ENCODE measurements at regions not wholly inside any gene's neighbourhood (a gene's known extent, or its start where the extent isn't known, plus 50 kb on each side); places are given as distances from the start of the nearest gene placed in this dataset.
"Not testable (repeated sequence)": the region's sequence is repeated elsewhere in the genome, so short reads cannot be mapped to it uniquely, and the experiment has no call there.

DNA sequence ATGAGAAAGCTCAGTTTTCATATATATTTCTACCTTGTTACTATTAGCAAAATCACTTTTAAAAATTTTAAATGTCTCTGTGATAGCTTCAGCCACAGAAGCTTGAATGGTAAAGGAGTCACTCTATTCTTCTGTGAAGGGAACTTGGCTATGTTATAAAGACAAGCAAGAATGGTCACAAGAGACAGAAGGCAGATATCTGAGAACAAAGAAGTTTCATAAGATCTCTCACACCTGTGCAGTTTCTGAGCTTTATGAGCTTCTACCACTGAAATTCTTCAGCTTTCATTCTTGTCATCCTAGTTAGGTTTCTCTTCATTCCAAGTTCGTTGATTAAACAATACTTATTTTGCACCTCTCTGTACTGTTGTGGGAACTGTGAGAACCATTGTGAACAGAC is 853.4 kb downstream of the IGSF11 start:
- DNase-seq (ENCODE audit: low read depth): no peak
- in situ Hi-C loops (cut with HindIII; ENCODE audit: low pct_unique_long_range_greater_than_20kb, low sequenced_read_pairs): no loop called here

DNA sequence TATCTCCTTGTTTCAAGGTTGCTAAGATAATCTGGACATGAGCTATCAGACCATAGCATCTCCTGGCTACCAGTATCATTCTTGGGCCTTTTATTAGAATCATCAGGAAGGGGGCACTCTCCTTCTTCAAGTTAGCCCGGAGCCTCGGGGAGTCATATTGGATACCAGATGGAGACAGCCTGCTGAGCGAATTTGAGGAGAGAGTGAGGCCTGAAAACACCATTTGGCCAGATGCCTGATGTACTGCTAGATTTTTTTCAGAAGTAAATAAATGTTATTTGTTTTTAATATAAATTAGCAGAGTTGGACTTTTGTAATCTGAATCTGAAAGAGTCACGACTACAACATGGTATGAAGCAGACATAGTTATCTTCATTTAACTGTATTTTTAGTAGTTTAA is 848.6 kb downstream of the IGSF11 start:
- no peak for DNase-seq (ENCODE audit: low read depth)
- in situ Hi-C loops (cut with HindIII; ENCODE audit: low pct_unique_long_range_greater_than_20kb, low sequenced_read_pairs): no loop called here

DNA sequence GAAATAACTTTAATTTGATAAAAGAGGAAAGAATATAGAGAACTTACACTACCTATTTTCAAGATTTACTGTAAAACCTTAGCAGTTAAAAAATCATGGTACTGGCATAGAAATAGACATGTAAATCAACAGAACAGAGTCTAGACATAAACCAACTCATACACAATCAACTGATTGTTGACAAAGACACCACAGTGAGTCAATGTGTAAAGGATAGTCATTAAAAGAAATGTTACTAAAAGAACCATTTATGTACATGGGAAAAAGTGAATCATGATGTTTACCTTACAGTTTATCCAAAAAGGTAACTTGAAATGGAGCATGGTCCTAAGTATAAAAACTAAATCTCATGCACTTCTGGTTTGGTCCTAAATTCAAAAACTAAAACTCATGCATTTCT is 847.4 kb downstream of the IGSF11 start:
- in situ Hi-C loops (cut with HindIII; ENCODE audit: low pct_unique_long_range_greater_than_20kb, low sequenced_read_pairs): no loop called here
- DNase-seq (ENCODE audit: low read depth): no peak

DNA sequence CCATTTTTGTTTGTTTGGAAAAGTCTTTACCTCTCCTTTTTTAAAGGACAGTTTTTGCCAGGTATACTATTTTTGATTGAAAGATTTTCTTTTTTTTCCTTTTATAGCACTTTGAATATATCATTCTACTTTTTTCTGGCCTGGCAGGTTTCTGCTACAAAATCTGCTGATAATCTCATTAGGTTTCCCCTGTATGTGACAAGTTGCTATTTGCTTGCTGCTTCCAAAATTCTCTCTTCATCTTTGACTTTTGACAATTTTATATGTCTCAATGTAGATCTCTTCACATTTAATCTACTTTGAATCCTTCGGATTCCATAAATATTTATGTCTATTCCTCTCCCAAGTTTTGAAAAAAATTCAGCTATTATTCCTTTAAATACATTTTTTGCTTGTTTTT is 838.5 kb downstream of the IGSF11 start:
- no peak for DNase-seq (ENCODE audit: low read depth)
- in situ Hi-C loops (cut with HindIII; ENCODE audit: low pct_unique_long_range_greater_than_20kb, low sequenced_read_pairs): no loop called here

DNA sequence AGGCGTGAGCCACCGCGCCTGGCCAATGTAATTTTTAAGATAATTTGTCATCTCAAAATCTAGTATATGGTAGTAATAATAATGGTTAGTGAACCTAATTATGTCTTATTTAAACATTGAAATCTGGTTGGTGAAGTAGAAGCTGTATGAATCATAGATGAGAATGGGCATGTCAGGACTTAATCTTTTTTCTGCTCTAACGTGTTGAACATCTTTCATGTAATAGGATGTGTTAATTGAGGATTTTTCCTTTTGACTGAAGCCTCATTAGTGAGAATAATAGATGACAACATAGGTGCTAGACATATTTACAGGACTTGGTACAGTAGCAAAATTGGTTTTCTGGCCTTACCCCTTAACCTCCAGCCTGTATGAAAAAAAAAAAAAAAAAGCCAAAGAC is 835.6 kb downstream of the IGSF11 start:
- DNase-seq (ENCODE audit: low read depth): no peak

DNA sequence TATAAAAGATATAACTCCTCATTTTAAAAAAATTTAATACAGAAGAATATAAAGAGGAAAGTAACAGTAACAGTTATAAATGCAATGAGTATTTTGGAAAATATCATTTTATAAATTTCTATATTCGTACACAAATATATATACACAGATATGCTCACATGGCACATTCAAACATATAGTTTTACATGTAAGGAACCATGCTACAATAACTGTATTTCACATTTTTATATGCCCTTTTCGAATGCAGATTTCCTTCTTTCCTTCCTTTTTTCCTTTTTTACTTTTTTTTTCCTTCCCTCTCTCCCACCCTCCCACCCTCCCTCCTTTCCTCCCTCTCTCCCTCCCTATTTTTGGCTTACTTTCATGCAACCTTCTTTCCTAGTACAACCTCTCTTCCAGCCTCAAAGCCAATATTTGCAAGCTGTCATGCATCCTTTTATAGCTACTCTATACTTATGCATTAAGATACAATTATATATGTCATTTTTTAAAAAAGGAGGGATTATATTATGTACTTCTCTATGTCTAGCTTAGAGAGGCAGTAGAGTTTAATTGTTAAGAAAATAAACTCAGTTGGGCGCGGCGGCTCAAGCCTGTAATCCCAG is 830.5 kb downstream of the IGSF11 start:
- DNase-seq (ENCODE audit: low read depth): no peak
- in situ Hi-C loops (cut with HindIII; ENCODE audit: low pct_unique_long_range_greater_than_20kb, low sequenced_read_pairs): no loop called here

More for the DNA sequence above, 835.6 kb downstream of the IGSF11 start:
- in situ Hi-C loops (cut with HindIII; ENCODE audit: low pct_unique_long_range_greater_than_20kb, low sequenced_read_pairs): no loop called here

DNA sequence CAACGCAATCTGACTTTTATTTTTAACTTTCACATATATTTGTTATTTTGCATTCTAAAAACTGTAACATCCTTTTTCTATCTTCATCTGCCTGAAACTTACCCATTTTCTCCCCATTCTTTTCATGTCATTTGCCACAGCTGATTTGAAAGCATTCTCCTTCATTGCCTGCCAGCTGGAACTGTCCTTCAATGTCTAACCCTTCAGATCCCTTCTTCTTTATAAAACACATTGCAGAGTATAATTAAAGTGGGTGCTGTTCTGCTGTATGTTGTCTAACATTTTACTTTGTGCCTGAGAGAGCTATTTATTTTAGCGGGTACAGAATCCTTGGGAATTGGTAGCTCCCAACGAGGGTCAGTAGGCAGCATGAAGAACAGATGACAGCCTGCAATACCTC is 827.4 kb downstream of the IGSF11 start:
- no peak for DNase-seq (ENCODE audit: low read depth)
- in situ Hi-C loops (cut with HindIII; ENCODE audit: low pct_unique_long_range_greater_than_20kb, low sequenced_read_pairs): no loop called here

DNA sequence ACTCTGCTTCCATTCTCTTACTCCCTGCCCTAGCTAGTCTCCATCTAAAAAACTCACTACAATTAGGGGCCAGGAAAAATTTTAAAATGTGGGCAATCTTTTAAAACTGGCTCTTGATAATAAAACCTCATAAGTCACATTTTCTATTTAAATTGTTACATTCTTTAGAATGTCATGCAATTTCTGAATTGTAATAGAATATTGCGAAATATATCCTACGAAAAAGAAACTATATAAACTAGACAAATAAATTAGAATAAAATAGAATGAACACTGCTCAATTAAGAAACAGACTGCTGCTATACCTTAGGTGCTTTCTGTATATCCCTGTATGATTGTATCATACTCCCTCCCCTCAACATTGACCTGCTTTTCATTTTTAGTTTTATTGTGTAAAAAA is 826.0 kb downstream of the IGSF11 start:
- no peak for DNase-seq (ENCODE audit: low read depth)
- in situ Hi-C loops (cut with HindIII; ENCODE audit: low pct_unique_long_range_greater_than_20kb, low sequenced_read_pairs): no loop called here

DNA sequence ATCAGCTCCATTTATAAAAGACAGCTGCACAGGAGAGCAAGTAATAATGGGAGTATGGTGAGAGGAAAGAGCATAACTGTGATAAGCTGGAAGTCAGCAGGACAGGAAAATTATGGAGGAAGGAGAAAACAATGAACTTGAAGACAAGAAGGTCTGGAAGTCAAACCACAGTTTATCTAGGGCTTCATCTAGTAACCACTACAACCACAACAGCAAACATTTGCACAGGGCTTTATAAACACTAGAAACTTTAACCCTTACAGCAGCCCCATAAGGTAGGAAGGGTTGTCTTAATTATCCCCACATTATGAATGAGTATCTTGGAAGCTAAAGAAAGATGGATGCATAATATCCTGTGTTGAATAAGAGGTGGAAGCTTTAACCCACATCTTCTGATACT is 820.8 kb downstream of the IGSF11 start:
- in situ Hi-C loops (cut with HindIII; ENCODE audit: low pct_unique_long_range_greater_than_20kb, low sequenced_read_pairs): no loop called here
- no peak for DNase-seq (ENCODE audit: low read depth)

DNA sequence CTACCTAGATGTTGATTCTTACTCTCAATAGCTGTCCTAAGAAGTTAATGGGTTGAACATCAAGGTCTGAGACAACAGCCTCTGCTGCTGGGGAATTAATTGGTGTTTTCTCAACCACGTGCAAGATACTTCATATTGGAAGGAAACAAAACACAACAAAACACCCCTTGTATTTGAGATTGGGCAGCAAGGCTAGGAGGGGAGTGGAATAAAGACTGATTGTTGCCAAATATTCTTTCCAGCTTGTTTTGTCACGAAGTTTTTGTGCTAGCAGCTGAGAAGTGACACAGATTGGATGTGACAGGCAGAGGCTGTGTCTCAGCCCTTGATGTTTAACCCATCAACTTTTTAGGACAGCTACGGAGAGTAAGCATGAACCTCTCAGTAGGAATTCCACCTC is 808.4 kb downstream of the IGSF11 start:
- in situ Hi-C loops (cut with HindIII; ENCODE audit: low pct_unique_long_range_greater_than_20kb, low sequenced_read_pairs): no loop called here

DNA sequence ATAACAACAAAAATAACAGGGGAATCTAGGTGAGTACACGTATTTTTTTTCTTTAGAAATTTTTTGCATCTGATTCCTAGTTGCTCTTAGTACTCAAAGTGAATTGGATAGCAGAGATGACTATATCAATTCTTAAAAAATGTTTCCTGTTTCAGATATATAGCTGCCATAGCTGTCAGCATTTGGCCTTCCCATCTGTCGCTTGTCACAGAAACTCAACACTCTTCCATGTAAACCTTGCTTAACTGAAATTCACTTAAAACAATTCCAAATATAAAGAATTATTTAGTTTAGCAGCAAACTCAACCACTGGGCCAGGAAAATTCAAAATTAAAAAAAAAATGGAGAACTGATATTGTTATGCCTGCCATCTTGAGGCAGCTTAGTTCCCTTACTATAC is 807.5 kb downstream of the IGSF11 start:
- no peak for DNase-seq (ENCODE audit: low read depth)
- in situ Hi-C loops (cut with HindIII; ENCODE audit: low pct_unique_long_range_greater_than_20kb, low sequenced_read_pairs): no loop called here

More for the DNA sequence above, 808.4 kb downstream of the IGSF11 start:
- DNase-seq (ENCODE audit: low read depth): no peak

DNA sequence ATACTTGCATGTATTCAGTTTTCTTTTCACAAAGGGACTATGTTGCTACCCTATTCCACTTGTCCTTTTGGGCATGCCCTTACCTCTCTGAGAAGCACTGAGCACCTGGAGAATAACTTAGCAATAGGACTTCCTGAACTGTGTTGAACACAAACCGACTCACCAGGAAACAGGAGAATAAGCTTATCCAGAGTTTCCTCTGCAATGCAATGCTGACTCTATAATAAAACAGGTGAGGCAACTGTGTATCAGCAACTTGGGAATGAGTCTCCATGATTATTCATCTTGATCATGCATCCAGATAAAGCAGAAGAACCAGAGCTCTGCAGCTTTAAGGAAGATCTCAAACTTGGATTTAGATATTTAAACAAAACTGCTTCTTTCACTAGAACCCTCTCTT is 806.5 kb downstream of the IGSF11 start:
- in situ Hi-C loops (cut with HindIII; ENCODE audit: low pct_unique_long_range_greater_than_20kb, low sequenced_read_pairs): no loop called here
- no peak for DNase-seq (ENCODE audit: low read depth)

DNA sequence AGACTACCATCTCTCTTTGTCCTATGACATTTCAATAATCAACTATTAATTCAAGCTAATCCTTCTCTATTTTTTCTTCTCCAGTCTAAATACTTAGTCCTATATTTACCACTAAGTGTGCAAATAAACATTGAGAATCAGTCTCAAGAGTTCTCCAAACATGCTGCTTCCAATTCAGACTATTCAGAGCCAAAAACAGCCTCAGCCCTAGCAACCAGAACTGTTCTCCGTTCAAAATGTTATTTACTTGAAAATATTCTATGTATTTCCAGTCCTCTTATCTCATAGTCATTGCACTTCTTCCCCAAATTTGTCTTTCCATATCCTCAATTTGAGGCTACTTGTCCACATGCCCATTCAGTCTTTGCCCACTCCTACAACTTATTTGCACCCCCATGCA is 805.5 kb downstream of the IGSF11 start:
- no peak for DNase-seq (ENCODE audit: low read depth)
- in situ Hi-C loops (cut with HindIII; ENCODE audit: low pct_unique_long_range_greater_than_20kb, low sequenced_read_pairs): no loop called here

DNA sequence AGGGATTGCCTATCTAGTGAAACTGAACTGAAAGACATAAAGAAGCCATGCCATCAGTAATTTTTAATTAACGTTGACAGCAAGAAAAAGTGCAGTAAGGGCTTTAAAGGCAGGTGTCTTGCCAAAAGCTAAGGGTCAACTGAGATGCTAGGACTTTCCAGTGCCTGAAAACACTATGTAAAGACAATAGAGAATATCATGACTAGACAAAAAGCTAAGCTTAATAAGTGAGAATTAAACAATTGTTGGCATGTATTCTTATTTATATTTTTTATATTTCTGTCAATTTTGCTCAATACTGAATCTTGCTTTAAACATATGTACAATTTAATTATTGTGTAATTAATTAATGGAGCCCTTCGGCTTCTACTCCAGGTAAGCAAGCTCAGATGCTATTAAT is 803.1 kb downstream of the IGSF11 start:
- no peak for DNase-seq (ENCODE audit: low read depth)
- in situ Hi-C loops (cut with HindIII; ENCODE audit: low pct_unique_long_range_greater_than_20kb, low sequenced_read_pairs): no loop called here

DNA sequence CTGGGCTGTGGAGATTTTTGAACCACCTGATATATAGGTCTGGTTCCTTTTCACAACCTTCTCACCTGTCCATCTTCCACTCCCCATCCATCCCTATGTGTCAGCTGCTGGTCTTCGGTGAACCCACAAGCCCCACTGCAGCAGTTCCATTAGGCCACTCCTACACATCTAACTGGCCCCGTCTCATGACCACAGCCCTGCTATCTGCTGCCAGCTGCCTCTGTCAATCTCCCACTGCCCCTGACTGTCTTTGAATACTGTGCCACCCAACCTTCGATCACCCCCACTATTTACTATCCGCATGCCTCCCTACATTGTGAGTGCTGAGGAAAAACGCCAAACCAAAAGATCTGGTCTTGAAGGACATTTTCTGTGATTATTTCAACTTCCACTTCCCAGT is 795.4 kb downstream of the IGSF11 start:
- no peak for DNase-seq (ENCODE audit: low read depth)
- in situ Hi-C loops (cut with HindIII; ENCODE audit: low pct_unique_long_range_greater_than_20kb, low sequenced_read_pairs): no loop called here

DNA sequence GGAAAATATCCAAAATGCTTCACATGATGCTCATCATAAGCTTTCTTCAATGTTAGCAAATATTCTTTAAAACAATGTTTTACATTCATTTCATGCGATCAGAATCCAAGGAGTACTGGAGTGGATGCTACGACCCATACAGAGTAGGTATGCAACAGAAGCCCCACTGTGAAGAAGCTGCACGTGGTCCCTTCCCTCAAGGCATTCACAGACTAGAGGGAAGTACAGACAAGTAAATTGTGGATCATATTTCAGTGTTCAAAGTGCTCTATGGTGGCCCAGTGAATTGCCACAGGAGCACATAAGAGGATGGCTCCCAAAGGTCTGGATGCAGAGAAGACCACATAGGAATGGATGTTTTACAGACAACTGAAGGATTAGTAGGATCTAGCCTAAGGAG is 789.9 kb downstream of the IGSF11 start:
- in situ Hi-C loops (cut with HindIII; ENCODE audit: low pct_unique_long_range_greater_than_20kb, low sequenced_read_pairs): no loop called here

DNA sequence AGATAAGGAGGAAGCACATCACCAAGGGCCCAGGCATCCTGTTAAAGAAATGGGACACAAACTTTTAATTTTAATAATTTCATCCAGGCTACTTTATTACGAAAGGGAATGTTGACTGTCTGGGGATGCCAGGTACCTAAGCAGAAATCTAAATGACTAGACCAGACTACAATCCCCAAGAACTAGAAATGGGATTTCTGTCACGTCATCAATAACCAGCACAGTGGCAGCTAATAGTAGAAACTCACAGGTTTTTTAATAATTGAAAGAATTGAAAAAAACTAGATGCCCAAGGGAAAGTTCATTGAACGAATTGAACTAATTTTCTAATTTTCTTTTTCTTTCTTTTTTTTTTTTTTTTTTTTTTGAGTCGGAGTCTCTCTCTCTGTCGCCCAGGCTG is 789.3 kb downstream of the IGSF11 start:
- DNase-seq (ENCODE audit: low read depth): no peak
- in situ Hi-C loops (cut with HindIII; ENCODE audit: low pct_unique_long_range_greater_than_20kb, low sequenced_read_pairs): no loop called here

More for the DNA sequence above, 789.9 kb downstream of the IGSF11 start:
- DNase-seq (ENCODE audit: low read depth): no peak

DNA sequence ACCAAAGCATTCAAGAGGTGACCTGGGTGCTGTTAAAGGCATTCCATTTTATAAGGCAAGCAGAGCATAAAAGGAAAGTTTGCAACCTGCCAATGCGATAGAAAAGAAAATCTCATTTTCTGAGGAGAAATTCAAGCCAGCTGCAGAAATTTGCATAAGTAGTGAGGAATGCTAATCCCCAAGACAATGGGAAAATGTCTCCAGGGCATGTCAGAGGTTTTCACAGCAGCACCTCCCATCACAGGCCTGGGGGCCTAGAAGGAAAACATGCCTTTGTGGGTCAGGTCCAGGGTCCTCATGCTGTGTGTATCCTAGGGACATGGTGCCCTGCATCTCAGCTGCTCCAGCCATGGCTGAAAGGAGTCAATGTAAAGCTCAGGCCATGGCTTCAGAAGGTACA is 775.8 kb downstream of the IGSF11 start:
- in situ Hi-C loops (cut with HindIII; ENCODE audit: low pct_unique_long_range_greater_than_20kb, low sequenced_read_pairs); DNase-seq (ENCODE audit: low read depth): not testable (repeated sequence)

DNA sequence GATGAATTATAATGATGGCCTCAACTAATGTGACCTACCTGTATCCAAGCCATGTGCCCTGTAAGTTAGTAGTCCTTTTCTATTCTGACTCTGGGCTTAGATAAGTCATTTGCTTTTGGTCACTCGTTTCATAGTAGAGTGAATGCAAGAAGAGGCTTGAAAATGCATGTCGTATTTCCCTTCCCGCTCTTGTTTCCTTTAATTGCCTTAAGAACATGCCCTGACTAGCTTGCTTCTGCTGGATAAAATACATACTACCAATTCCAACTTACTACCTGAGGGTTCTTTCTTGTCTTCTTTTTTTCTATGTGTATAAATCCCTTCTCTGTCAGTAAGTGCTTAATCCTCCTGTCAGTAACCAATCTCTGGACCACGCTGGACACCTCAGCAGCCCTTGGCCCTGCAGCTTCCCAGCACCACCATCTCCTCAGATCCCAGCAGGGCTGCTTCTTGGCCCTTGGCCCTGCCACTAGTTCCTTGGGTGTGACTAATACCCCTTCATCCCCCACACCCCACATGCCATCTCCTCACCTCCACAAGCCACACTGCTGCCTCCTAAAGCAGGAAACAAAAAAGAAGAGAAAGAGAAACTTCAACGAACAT is 771.7 kb downstream of the IGSF11 start:
- no peak for DNase-seq (ENCODE audit: low read depth)
- in situ Hi-C loops (cut with HindIII; ENCODE audit: low pct_unique_long_range_greater_than_20kb, low sequenced_read_pairs): no loop called here

DNA sequence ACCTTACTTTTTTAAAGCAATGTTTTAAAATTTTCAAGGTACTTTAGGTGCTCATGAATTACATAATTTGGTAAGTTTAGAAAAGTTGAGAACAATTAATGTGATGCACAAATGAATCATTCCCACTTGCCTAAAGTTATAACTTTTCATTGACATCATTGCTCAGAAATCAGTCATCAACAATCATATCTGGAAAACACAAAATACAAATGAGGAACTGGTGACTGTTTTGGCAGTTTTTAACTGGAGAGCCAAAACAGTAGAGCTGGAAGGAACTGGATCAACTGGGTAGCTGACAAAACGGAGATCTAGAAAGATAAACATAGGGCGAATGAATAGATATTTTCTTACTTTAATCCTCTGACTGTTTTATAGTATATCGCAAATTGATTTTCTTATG is 767.1 kb downstream of the IGSF11 start:
- DNase-seq (ENCODE audit: low read depth): no peak
- in situ Hi-C loops (cut with HindIII; ENCODE audit: low pct_unique_long_range_greater_than_20kb, low sequenced_read_pairs): no loop called here
